Adipocyte (in vitro differentiated cells): ENCODE measurements at regions not wholly inside any gene's neighbourhood (a gene's known extent, or its start where the extent isn't known, plus 50 kb on each side); places are given as distances from the start of the nearest gene placed in this dataset.
"Not testable (repeated sequence)": the region's sequence is repeated elsewhere in the genome, so short reads cannot be mapped to it uniquely, and the experiment has no call there.

Experiments
- DNase-seq: peaks from one replicate; pipeline ENCODE4 v3.0.0-alpha.2; 2015; ENCODE audit warnings: low read depth
- H3K27me3 ChIP-seq: replicated peaks from 2 replicates; pipeline ENCODE4 v1.7.0; 2013; ENCODE audit warnings: mild to moderate bottlenecking, low read length, moderate library complexity; ENCODE audit not compliant: control insufficient read depth, insufficient read depth
- H3K36me3 ChIP-seq: 2 replicates; pipeline ENCODE4 v1.7.0; 2013; ENCODE audit warnings: low read length, mild to moderate bottlenecking, moderate library complexity; ENCODE audit not compliant: control insufficient read depth, insufficient read depth, severe bottlenecking
- H3K4me1 ChIP-seq: 2 replicates; pipeline ENCODE4 v1.7.0; 2013; ENCODE audit warnings: mild to moderate bottlenecking, low read length, moderate library complexity; ENCODE audit not compliant: control insufficient read depth, insufficient read depth
- H3K4me3 ChIP-seq: 2 replicates; pipeline ENCODE4 v1.7.0; 2013; ENCODE audit warnings: mild to moderate bottlenecking, low read length, moderate library complexity
- H3K9ac ChIP-seq: 2 replicates; pipeline ENCODE4 v1.7.0; 2013; ENCODE audit warnings: mild to moderate bottlenecking, low read length, moderate library complexity
- H3K9me3 ChIP-seq: 2 replicates; pipeline ENCODE4 v1.7.0; 2013; ENCODE audit warnings: mild to moderate bottlenecking, low read length, moderate library complexity; ENCODE audit not compliant: control insufficient read depth

DNA sequence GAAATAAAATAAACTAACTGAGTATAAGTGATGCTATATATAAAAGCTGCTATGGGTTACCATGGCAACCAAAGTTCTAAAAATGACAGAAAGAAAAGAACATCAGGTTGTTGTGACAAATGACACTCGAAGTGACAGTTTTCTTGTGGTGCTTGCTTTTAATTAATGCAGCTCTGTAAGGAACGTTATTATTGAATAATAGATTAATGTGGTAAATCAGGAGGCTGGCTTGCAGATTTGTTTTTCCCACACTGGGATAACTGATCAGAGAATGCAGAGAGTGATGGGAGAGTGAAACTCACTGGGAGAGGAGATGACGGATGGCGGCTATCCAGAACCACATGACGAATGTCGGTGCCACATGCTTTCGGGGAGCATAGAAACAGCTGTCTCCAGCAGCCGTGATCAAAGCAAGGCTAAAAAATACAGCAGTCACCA lies 207.0 kb upstream of the ATP10A start:
- no peaks in the 10 kb centered on the region for H3K9me3 ChIP-seq
- H3K4me3 ChIP-seq, result no peak overlapping the region
- DNase-seq, result no peak
- peaks cover 12% of the 10 kb centered on the region for H3K4me1 ChIP-seq
- H3K27me3 ChIP-seq, result peaks cover 7% of the 10 kb centered on the region
- H3K36me3 ChIP-seq, result no peaks in the 10 kb centered on the region
- H3K9ac ChIP-seq, result no peak overlapping the region

DNA sequence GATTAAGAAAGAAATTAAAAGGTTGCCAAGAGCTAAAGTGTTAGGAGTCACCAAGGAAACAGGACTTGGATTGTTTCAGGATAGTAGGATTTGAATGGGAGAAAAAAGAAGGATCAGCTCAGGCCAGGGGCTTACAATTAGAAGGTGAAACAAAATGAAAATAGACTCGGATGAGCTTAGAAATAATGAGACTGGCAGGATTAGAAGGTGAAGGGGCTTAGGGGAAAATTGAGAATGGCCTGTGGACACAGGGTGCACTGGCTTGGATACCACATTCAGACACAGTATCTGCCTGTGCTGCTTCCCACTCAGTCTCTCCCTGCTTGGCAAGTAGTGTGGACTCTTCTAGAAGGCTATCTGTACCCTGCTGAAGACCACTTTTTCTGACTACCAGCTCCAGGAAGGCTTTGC lies 206.1 kb upstream of the ATP10A start:
- Histone ChIP-seq H3K4me3 (no peak overlapping the region), H3K9ac (no peak overlapping the region), H3K4me1 (peaks cover 12% of the 10 kb centered on the region), H3K36me3 (no peaks in the 10 kb centered on the region), H3K27me3 (peaks cover 7% of the 10 kb centered on the region), H3K9me3 (no peaks in the 10 kb centered on the region)
- DNase-seq, result no peak

GRCh38 chr15:26066896-26067295 lies 203.8 kb upstream of the ATP10A start:
- Histone ChIP-seq H3K36me3 (no peaks in the 10 kb centered on the region), H3K9me3 (no peaks in the 10 kb centered on the region), H3K27me3 (peaks cover 4% of the 10 kb centered on the region), H3K4me1 (peaks cover 21% of the 10 kb centered on the region), H3K9ac (no peak overlapping the region), H3K4me3 (peak overlapping the region; percentile 4)
- DNase-seq, result no peak

GRCh38 chr15:26065723-26066122 lies 202.6 kb upstream of the ATP10A start:
- no peak for DNase-seq
- Histone ChIP-seq H3K27me3 (no peaks in the 10 kb centered on the region), H3K9me3 (no peaks in the 10 kb centered on the region), H3K9ac (no peak overlapping the region), H3K4me1 (peaks cover 21% of the 10 kb centered on the region), H3K4me3 (no peak overlapping the region), H3K36me3 (no peaks in the 10 kb centered on the region)

DNA sequence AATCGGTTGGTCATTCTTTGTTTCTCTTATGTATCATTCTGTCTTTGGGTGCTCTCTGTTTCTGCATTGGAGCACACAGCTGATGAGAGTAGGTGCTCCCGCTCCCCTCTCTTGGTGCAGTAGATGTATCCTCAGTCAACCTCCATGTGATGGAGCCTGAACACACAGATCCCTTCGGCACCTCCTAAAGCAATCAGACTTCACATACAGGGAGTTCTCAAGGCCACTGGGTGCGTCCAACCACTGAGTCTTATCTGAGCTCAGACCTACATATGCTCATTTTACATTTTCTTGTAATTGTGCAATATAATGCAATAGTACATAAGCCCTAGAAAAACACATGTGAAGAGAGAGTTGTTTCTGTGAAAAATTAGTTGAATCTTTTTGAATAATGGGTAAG lies 198.1 kb upstream of the ATP10A start:
- H3K9ac ChIP-seq, result no peak overlapping the region
- H3K36me3 ChIP-seq, result no peaks in the 10 kb centered on the region
- no peak overlapping the region for H3K4me3 ChIP-seq
- no peak for DNase-seq
- no peaks in the 10 kb centered on the region for H3K27me3 ChIP-seq
- no peaks in the 10 kb centered on the region for H3K9me3 ChIP-seq
- H3K4me1 ChIP-seq, result peaks cover 9% of the 10 kb centered on the region

DNA sequence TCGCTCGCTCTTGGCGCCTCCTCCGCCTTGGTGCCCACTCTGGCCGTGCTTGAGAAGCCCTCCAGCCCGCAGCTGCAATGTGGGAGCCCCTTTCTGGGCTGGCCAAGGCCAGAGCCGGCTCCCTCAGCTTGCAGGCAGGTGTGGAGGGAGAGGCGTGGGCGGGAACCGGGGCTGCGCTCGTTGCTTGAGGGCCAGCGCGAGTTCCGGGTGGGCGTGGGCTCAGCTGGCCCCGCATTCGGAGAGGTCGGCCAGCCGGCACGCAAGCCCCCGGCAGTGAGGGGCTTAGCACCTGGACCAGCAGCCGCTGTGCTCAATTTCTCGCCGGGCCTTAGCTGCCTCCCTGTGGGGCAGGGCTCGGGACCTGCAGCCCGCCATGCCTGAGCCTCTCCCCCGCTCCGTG lies 193.6 kb upstream of the ATP10A start:
- H3K27me3 ChIP-seq, H3K36me3 ChIP-seq, H3K4me3 ChIP-seq, H3K9ac ChIP-seq, H3K9me3 ChIP-seq, DNase-seq: not testable (repeated sequence)
- peaks cover 13% of the 10 kb centered on the region for H3K4me1 ChIP-seq

DNA sequence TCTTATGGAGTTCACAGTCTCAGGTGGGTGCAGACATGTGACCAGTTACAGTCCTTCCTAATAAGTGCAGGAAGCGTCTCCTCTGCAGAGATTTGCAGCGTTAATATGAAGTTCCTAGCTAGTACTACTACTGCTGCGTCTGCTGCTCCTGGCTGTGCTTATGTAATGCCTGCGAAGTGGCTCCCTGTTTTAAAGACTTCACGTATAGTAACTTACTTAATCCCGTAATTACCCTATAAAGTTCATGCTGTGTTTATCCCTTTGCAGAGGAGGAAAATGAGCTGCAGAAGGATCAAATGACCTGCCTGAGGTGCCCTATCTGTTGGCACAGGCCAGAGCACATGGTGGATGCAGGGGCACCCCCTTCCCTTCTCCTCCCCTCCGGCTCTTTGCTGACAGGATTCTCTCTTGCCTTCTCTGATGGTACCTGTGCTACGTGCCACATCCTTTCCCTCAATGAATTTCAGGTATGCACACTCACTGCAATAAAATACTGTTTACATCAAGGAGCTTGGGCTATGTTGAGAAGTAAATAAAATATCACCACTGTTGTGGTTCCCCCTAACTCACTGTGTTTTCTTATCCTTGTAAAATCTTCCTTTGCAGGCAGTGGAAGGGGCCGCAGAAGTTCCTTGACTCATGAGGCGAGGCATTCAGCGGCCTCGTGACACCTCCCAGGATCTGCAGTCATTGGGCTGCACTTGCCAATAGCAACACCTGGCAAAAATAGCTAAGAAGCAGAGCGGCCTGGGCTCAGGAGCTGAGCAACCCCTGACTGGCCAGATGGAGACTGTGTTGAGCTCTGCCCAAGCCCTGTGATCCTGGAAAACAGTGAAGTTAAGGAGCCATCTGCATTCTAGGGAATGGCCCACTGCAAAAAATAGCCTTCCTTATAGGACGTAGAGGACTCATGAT lies 188.9 kb upstream of the ATP10A start:
- Histone ChIP-seq H3K27me3 (no peaks in the 10 kb centered on the region), H3K4me1 (peaks cover 15% of the 10 kb centered on the region), H3K36me3 (no peaks in the 10 kb centered on the region), H3K9me3 (no peaks in the 10 kb centered on the region), H3K4me3 (peak overlapping the region; percentile 31), H3K9ac (peak overlapping the region; percentile 53)
- no peak for DNase-seq

- no peaks in the 10 kb centered on the region for H3K27me3 ChIP-seq
- H3K4me3 ChIP-seq, result no peak overlapping the region
- no peak overlapping the region for H3K9ac ChIP-seq
- no peak for DNase-seq
- no peaks in the 10 kb centered on the region for H3K9me3 ChIP-seq
- H3K36me3 ChIP-seq, result no peaks in the 10 kb centered on the region
- H3K4me1 ChIP-seq, result peaks cover 15% of the 10 kb centered on the region
Observed at GRCh38 chr15:26050984-26051383, 187.9 kb upstream of the ATP10A start.

- no peaks in the 10 kb centered on the region for H3K27me3 ChIP-seq
- H3K9me3 ChIP-seq, result no peaks in the 10 kb centered on the region
- H3K36me3 ChIP-seq, result no peaks in the 10 kb centered on the region
- H3K4me1 ChIP-seq, result peaks cover 15% of the 10 kb centered on the region
- no peak for DNase-seq
- no peak overlapping the region for H3K4me3 ChIP-seq
- H3K9ac ChIP-seq, result no peak overlapping the region
Observed at GRCh38 chr15:26049900-26050657, 187.0 kb upstream of the ATP10A start.

GRCh38 chr15:26048669-26049068 lies 185.5 kb upstream of the ATP10A start:
- H3K27me3 ChIP-seq, result no peaks in the 10 kb centered on the region
- no peaks in the 10 kb centered on the region for H3K9me3 ChIP-seq
- H3K9ac ChIP-seq, result no peak overlapping the region
- no peaks in the 10 kb centered on the region for H3K36me3 ChIP-seq
- H3K4me3 ChIP-seq, result no peak overlapping the region
- no peak for DNase-seq
- H3K4me1 ChIP-seq, result peaks cover 15% of the 10 kb centered on the region

DNA sequence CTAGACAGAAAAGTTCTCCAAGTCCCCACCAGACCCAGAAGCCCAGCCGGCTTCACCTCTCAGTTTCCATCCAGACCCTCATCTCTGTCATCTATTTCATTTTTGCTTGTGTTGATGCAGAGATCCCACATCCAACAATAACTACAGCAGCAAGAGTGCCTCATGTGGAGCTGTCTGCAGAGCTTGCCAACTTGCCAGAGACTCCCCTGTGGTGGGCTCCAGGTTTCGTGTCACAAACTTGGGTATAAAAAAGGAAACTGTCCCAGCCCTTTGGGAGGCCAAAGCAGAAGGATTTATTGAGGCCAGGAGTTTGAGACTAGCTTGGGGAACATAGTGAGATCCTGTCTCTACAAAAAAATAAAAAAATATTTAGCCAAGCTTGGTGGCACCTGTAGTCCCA lies 182.4 kb upstream of the ATP10A start:
- Histone ChIP-seq H3K9me3 (peaks cover 5% of the 10 kb centered on the region), H3K9ac (no peak overlapping the region), H3K4me3 (no peak overlapping the region), H3K36me3 (no peaks in the 10 kb centered on the region), H3K4me1 (no peaks in the 10 kb centered on the region), H3K27me3 (no peaks in the 10 kb centered on the region)
- no peak for DNase-seq
